Neural progenitor cell (in vitro differentiated cells): ENCODE measurements at regions not wholly inside any gene's neighbourhood (a gene's known extent, or its start where the extent isn't known, plus 50 kb on each side); places are given as distances from the start of the nearest gene placed in this dataset.

Experiments used
- DNase-seq: peaks from one replicate; pipeline ENCODE4 v3.0.0-alpha.2; 2016; ENCODE audit warnings: low spot score
- H2AFZ ChIP-seq: fragments of 200-600 bp; sonication (generic); replicated peaks from 2 replicates; pipeline ENCODE4 v1.6.1; 2016; ENCODE audit warnings: antibody characterized with exemption
- H3F3A ChIP-seq: fragments of 200-600 bp; sonication (generic); 2 replicates; pipeline ENCODE4 v1.6.1; 2016; ENCODE audit warnings: antibody characterized with exemption, low read depth
- H3K27ac ChIP-seq: fragments of 200-600 bp; sonication (generic); 2 replicates; pipeline ENCODE4 v1.5.1; 2016; ENCODE audit warnings: mild to moderate bottlenecking
- H3K27me3 ChIP-seq: fragments of 200-600 bp; sonication (generic); 2 replicates; pipeline ENCODE4 v1.6.1; 2016; ENCODE audit warnings: mild to moderate bottlenecking, moderate library complexity
- H3K36me3 ChIP-seq: fragments of 200-600 bp; sonication (generic); 2 replicates; pipeline ENCODE4 v1.5.1; 2016
- H3K4me1 ChIP-seq: fragments of 200-600 bp; sonication (generic); 2 replicates; pipeline ENCODE4 v1.6.1; 2016; ENCODE audit warnings: mixed run types
- H3K4me2 ChIP-seq: fragments of 200-600 bp; sonication (generic); 2 replicates; pipeline ENCODE4 v1.6.1; 2016
- H3K4me3 ChIP-seq: fragments of 200-600 bp; sonication (generic); 2 replicates; pipeline ENCODE4 v1.5.1; 2016
- H3K79me2 ChIP-seq: fragments of 200-600 bp; sonication (generic); 2 replicates; pipeline ENCODE4 v1.6.1; 2016; ENCODE audit warnings: low read depth
- H3K9ac ChIP-seq: fragments of 200-600 bp; sonication (generic); 2 replicates; pipeline ENCODE4 v1.6.1; 2016
- H3K9me3 ChIP-seq: fragments of 200-600 bp; sonication (generic); 2 replicates; pipeline ENCODE4 v1.5.1; 2016; ENCODE audit warnings: low read depth
- H4K20me1 ChIP-seq: fragments of 200-600 bp; sonication (generic); 2 replicates; pipeline ENCODE4 v1.6.1; 2016; ENCODE audit warnings: low read depth
- H3K27ac Mint-ChIP-seq: 3 replicates; pipeline ENCODE4 v1.8.0; 2021; ENCODE audit warnings: mixed read lengths
- H3K27me3 Mint-ChIP-seq: 2 replicates; pipeline ENCODE4 v1.8.0; 2022; ENCODE audit warnings: low read depth, mild to moderate bottlenecking, inconsistent platforms, moderate library complexity, mixed read lengths; ENCODE audit not compliant: insufficient read depth
- H3K36me3 Mint-ChIP-seq: 3 replicates; pipeline ENCODE4 v1.8.0; 2021; ENCODE audit warnings: mixed read lengths
- H3K4me1 Mint-ChIP-seq: 3 replicates; pipeline ENCODE4 v1.8.0; 2021; ENCODE audit warnings: mixed read lengths
- H3K4me3 Mint-ChIP-seq: 3 replicates; pipeline ENCODE4 v1.8.0; 2021; ENCODE audit warnings: mild to moderate bottlenecking, moderate library complexity, mixed read lengths
- H3K9me3 Mint-ChIP-seq: 3 replicates; pipeline ENCODE4 v1.8.0; 2020; ENCODE audit warnings: mixed read lengths
- EZH2 ChIP-seq: fragments of 200-600 bp; sonication (generic); IDR thresholded peaks from 2 replicates; pipeline ENCODE4 v1.6.1; 2017; ENCODE audit warnings: antibody characterized with exemption, mild to moderate bottlenecking, moderate library complexity
- EZH2phosphoT487 ChIP-seq: fragments of 200-600 bp; sonication (generic); IDR thresholded peaks from 2 replicates; pipeline ENCODE4 v1.6.1; 2017; ENCODE audit warnings: antibody characterized with exemption
- TF ChIP-seq, protein P1 (sequence below): fragments of 200-600 bp; sonication (generic); IDR thresholded peaks from 2 replicates; pipeline ENCODE4 v1.5.1; 2017; ENCODE audit warnings: antibody characterized with exemption, mild to moderate bottlenecking

DNA sequence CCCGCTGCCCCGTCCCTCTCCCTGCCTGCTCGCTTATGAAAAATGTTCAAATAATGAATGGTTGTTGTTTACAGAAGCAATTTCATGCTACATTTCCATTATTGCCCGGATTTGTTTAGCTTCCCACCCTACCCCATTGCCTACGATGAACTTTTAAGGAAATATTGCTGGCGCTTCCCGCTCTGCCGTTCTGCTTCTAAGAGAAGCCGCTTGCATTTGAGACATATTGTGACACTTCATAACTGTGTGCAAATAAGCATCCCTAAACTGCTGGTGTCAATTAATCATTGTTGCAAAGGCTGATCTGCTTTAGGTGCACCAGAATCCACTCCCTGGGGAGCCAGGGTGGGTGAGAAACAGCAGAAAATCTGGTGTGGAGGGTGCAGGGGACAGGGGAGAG, 52.3 kb upstream of the LMO1 start:
- Histone ChIP-seq H3K79me2 (no peaks in the 10 kb centered on the region), H3K27me3 (peaks cover 9% of the 10 kb centered on the region), H2AFZ (no peak overlapping the region), H3K4me3 (no peak overlapping the region), H3F3A (peaks cover 16% of the 10 kb centered on the region), H3K27ac (no peak overlapping the region), H3K9ac (no peak overlapping the region), H3K4me1 (peaks cover 24% of the 10 kb centered on the region), H3K4me2 (no peak overlapping the region), H3K9me3 (no peaks in the 10 kb centered on the region), H4K20me1 (peaks cover 12% of the 10 kb centered on the region), H3K36me3 (no peaks in the 10 kb centered on the region)
- peaks cover 35% of the 10 kb centered on the region for H3K4me1 Mint-ChIP-seq
- H3K9me3 Mint-ChIP-seq = no peaks in the 10 kb centered on the region
- peaks cover 20% of the 10 kb centered on the region for H3K27me3 Mint-ChIP-seq
- H3K4me3 Mint-ChIP-seq = no peak overlapping the region
- no peak overlapping the region for H3K27ac Mint-ChIP-seq
- TF ChIP-seq EZH2 = no peak
- TF ChIP-seq, protein P1, sequence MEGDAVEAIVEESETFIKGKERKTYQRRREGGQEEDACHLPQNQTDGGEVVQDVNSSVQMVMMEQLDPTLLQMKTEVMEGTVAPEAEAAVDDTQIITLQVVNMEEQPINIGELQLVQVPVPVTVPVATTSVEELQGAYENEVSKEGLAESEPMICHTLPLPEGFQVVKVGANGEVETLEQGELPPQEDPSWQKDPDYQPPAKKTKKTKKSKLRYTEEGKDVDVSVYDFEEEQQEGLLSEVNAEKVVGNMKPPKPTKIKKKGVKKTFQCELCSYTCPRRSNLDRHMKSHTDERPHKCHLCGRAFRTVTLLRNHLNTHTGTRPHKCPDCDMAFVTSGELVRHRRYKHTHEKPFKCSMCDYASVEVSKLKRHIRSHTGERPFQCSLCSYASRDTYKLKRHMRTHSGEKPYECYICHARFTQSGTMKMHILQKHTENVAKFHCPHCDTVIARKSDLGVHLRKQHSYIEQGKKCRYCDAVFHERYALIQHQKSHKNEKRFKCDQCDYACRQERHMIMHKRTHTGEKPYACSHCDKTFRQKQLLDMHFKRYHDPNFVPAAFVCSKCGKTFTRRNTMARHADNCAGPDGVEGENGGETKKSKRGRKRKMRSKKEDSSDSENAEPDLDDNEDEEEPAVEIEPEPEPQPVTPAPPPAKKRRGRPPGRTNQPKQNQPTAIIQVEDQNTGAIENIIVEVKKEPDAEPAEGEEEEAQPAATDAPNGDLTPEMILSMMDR = no peak
- no peak for TF ChIP-seq EZH2phosphoT487
- no peaks in the 10 kb centered on the region for H3K36me3 Mint-ChIP-seq
- DNase-seq = no peak

DNA sequence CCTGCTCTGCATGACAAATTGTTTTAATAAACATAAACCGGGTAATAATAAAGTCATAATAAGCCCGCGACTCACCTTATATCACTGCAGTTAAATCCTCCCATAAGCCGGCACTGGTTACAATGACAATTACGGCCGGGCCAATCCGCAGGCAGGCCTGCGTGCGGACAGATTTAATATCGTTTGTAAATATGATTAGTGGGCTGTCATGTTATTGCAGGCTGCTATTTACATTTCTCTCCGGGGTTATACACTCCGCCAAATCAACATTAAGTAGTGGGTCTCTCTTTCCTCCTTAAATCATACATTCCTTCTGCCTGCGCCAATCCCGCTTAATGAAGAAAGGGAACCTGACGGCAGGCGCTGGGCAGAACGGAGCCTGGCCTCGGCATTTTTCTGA, 51.8 kb upstream of the LMO1 start:
- H3K27me3 Mint-ChIP-seq = peaks cover 20% of the 10 kb centered on the region
- H3K4me1 Mint-ChIP-seq = peaks cover 36% of the 10 kb centered on the region

DNA sequence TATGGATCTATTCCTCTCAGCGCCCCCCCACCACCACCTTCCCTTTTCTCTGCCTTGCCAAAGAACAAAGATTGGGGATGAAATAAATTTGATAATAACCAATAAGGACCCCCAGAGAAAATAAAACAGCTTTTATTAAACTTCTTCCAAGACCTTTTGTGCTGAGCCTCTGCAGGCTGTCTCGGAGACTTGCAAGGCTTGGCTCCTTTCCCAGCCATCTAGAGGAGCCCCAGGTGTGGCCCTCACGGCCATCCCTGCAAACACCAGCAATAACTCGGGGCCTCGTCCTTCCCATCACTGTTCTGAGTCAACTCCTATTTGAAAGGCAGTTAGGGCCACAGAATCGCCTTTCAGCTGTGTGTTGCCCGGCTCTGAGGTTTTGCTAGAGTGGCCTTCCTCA, 51.2 kb upstream of the LMO1 start:
- H3K27me3 Mint-ChIP-seq = peaks cover 17% of the 10 kb centered on the region
- DNase-seq = no peak
- no peak overlapping the region for H3K4me3 ChIP-seq
- no peak overlapping the region for H2AFZ ChIP-seq
- peaks cover 16% of the 10 kb centered on the region for H3F3A ChIP-seq
- no peak overlapping the region for H3K4me2 ChIP-seq
- TF ChIP-seq, protein P1 = no peak
- TF ChIP-seq EZH2phosphoT487 = no peak
- no peak for TF ChIP-seq EZH2
- H3K36me3 ChIP-seq = no peaks in the 10 kb centered on the region
- no peaks in the 10 kb centered on the region for H3K79me2 ChIP-seq
- H4K20me1 ChIP-seq = peaks cover 12% of the 10 kb centered on the region
- no peak overlapping the region for H3K9ac ChIP-seq
- no peaks in the 10 kb centered on the region for H3K9me3 Mint-ChIP-seq
- peak overlapping the region; percentile 27 for H3K4me3 Mint-ChIP-seq
- H3K27ac ChIP-seq = no peak overlapping the region
- H3K36me3 Mint-ChIP-seq = no peaks in the 10 kb centered on the region
- peaks cover 9% of the 10 kb centered on the region for H3K27me3 ChIP-seq
- H3K4me1 Mint-ChIP-seq = peaks cover 36% of the 10 kb centered on the region
- no peaks in the 10 kb centered on the region for H3K9me3 ChIP-seq
- H3K27ac Mint-ChIP-seq = no peak overlapping the region
- peaks cover 32% of the 10 kb centered on the region for H3K4me1 ChIP-seq

More for the DNA sequence above, 51.8 kb upstream of the LMO1 start:
- TF ChIP-seq EZH2phosphoT487 = no peak
- TF ChIP-seq, protein P1 = no peak
- Histone ChIP-seq H3K36me3 (no peaks in the 10 kb centered on the region), H3K4me3 (no peak overlapping the region), H3F3A (peaks cover 16% of the 10 kb centered on the region), H3K27me3 (peaks cover 9% of the 10 kb centered on the region), H3K9ac (no peak overlapping the region), H2AFZ (no peak overlapping the region), H3K79me2 (no peaks in the 10 kb centered on the region), H3K4me1 (peaks cover 29% of the 10 kb centered on the region), H4K20me1 (peaks cover 12% of the 10 kb centered on the region), H3K4me2 (no peak overlapping the region), H3K9me3 (no peaks in the 10 kb centered on the region), H3K27ac (no peak overlapping the region)
- Mint-ChIP-seq H3K27ac (no peak overlapping the region), H3K36me3 (no peaks in the 10 kb centered on the region), H3K4me3 (no peak overlapping the region), H3K9me3 (no peaks in the 10 kb centered on the region)
- DNase-seq = no peak
